Breast epithelium (tissue), 4 donors: ENCODE measurements at regions not wholly inside any gene's neighbourhood (a gene's known extent, or its start where the extent isn't known, plus 50 kb on each side); places are given as distances from the start of the nearest gene placed in this dataset.

Experiments used
- DNase-seq, 2 donors: peaks; one replicate each; pipeline ENCODE4 v3.0.0-alpha.2; 2019; ENCODE audit warnings: low spot score in 2 of 2
- H3K27ac ChIP-seq, 2 donors: fragments of 200-600 bp; sonication (generic) in 1 of 2; one replicate each; pipeline ENCODE4 v1.5.1; 2016 to 2019; ENCODE audit warnings: mild to moderate bottlenecking in 1 of 2
- H3K27me3 ChIP-seq, 2 donors: fragments of 200-600 bp; sonication (generic) in 1 of 2; one replicate each; pipeline versions ENCODE4 v1.5.1 to v1.6.0; 2017 to 2019; ENCODE audit warnings: control low read depth in 1 of 2, mild to moderate bottlenecking in 1 of 2
- H3K36me3 ChIP-seq: fragments of 200-600 bp; one replicate; pipeline ENCODE4 v1.5.1; 2019
- H3K4me1 ChIP-seq, 2 donors: fragments of 200-600 bp; sonication (generic); one replicate each; pipeline ENCODE4 v1.5.1; 2016 to 2019; ENCODE audit warnings: control low read depth in 1 of 2
- H3K4me3 ChIP-seq, 3 donors: fragments of 200-600 bp; sonication (generic); 1 replicate in 2 of 3; 2 replicates in 1 of 3; pipeline ENCODE4 v1.5.1; 2016 to 2019; ENCODE audit warnings: mild to moderate bottlenecking in 3 of 3, moderate library complexity in 2 of 3
- H3K9me3 ChIP-seq, 2 donors: fragments of 200-600 bp; sonication (generic) in 1 of 2; one replicate each; pipeline ENCODE4 v1.5.1; 2016 to 2019; ENCODE audit warnings: control low read depth in 1 of 2
- POLR2A ChIP-seq: fragments of 450-650 bp; IDR thresholded peaks from one replicate; pipeline ENCODE4 v1.6.1; 2016; ENCODE audit warnings: antibody characterized with exemption, mild to moderate bottlenecking, moderate library complexity
- POLR2AphosphoS5 ChIP-seq, 3 donors: sonication (generic); formaldehyde crosslinking; IDR thresholded peaks; one replicate each; pipeline ENCODE4 v1.6.1; 2017; ENCODE audit warnings: antibody characterized with exemption in 3 of 3
- intact Hi-C: fragments of 100-400 bp; cut with DNase I; formaldehyde crosslinking; loops from one replicate; pipeline ENCODE4 v1.15.1; 2023; ENCODE audit warnings: low total_unique reads
- TF ChIP-seq, protein P1 (sequence below), 3 donors: fragments of 450-650 bp; IDR thresholded peaks; one replicate each; pipeline ENCODE4 v1.5.1; 2016 to 2017; ENCODE audit warnings: antibody characterized with exemption in 3 of 3, mild to moderate bottlenecking in 3 of 3, moderate library complexity in 3 of 3

GRCh38 chr2:196260546-196260945, 89.2 kb upstream of the STK17B start:
- Histone ChIP-seq H3K36me3 (no peaks in the 10 kb centered on the region), H3K27me3 (no peaks in the 10 kb centered on the region), H3K4me1 (peaks cover 0 to 5% of the 10 kb centered on the region in 2 donors), H3K27ac (peak overlapping the region; percentile 8 to 20), H3K4me3 (no peak overlapping the region), H3K9me3 (no peaks in the 10 kb centered on the region)
- no peak for DNase-seq
- no peak for TF ChIP-seq POLR2A
- TF ChIP-seq, protein P1, sequence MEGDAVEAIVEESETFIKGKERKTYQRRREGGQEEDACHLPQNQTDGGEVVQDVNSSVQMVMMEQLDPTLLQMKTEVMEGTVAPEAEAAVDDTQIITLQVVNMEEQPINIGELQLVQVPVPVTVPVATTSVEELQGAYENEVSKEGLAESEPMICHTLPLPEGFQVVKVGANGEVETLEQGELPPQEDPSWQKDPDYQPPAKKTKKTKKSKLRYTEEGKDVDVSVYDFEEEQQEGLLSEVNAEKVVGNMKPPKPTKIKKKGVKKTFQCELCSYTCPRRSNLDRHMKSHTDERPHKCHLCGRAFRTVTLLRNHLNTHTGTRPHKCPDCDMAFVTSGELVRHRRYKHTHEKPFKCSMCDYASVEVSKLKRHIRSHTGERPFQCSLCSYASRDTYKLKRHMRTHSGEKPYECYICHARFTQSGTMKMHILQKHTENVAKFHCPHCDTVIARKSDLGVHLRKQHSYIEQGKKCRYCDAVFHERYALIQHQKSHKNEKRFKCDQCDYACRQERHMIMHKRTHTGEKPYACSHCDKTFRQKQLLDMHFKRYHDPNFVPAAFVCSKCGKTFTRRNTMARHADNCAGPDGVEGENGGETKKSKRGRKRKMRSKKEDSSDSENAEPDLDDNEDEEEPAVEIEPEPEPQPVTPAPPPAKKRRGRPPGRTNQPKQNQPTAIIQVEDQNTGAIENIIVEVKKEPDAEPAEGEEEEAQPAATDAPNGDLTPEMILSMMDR (IDR thresholded peaks at IDR 0.05) = no peak
- TF ChIP-seq POLR2AphosphoS5 (IDR thresholded peaks at IDR 0.05) = no peak
- intact Hi-C loops = no loop called here

DNA sequence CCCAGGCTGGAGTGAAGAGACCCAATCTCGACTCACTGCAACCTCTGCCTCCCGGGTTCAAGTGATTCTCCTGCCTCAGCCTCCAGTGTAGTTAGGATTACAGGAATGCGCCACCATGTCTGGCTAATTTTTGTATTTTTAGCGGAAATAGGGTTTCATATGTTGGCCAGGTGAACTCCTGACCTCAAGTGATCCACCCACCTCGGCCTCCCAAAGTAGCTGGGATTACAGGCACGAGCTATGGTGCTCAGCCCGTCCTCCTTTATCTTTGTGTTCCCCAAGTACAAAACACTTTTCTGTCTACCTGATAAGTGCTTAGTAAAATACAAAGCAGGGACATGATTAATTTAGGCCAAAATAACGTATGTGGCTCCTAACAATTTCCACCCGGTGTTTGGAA, 91.2 kb upstream of the STK17B start:
- Histone ChIP-seq H3K27ac (peak overlapping the region; percentile 52 to 70), H3K4me3 (no peak overlapping the region), H3K9me3 (no peaks in the 10 kb centered on the region), H3K4me1 (peaks cover 0 to 5% of the 10 kb centered on the region in 2 donors), H3K36me3 (no peaks in the 10 kb centered on the region), H3K27me3 (no peaks in the 10 kb centered on the region)
- intact Hi-C loops = no loop called here
- DNase-seq = no peak
- TF ChIP-seq POLR2AphosphoS5 (IDR thresholded peaks at IDR 0.05) = no peak
- TF ChIP-seq, protein P1 (IDR thresholded peaks at IDR 0.05) = no peak

DNA sequence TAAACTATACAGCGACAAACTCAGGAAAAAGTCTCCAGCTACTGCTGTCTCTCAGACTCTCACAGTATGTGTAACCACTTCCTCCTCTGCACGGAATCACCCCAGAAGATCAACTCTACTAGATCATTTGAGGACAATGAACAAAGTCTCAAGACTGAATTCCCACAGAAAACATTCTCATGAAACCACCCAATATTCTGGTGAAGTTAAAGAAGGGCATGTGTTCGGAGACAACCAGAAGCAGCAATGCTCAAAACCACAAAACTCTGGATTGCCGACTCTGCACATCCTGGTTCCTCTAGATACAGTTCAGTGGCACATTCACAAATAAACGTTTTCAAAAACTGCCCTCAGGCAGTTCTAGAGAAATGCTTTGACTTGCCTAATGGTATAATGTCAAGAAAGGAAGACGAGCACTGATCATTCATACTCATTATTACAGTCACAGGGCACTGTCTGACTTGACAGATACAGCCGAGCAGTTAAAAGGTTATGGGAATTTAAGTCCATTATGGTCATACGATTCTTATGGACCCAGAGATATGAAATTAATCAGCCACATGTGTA, 91.9 kb upstream of the STK17B start:
- intact Hi-C loops = no loop called here
- H3K27ac ChIP-seq = peak overlapping the region; percentile 52 to 70

GRCh38 chr2:196266351-196266750, 95.0 kb upstream of the STK17B start:
- Histone ChIP-seq H3K9me3 (no peaks in the 10 kb centered on the region), H3K4me3 (no peak overlapping the region), H3K4me1 (peaks cover 0 to 11% of the 10 kb centered on the region in 2 donors), H3K27ac (no peak overlapping the region), H3K27me3 (no peaks in the 10 kb centered on the region), H3K36me3 (no peaks in the 10 kb centered on the region)
- DNase-seq = no peak
- TF ChIP-seq, protein P1 (IDR thresholded peaks at IDR 0.05) = no peak
- TF ChIP-seq POLR2AphosphoS5 (IDR thresholded peaks at IDR 0.05) (no peak), POLR2A (no peak)
- intact Hi-C loops = no loop called here

More for the DNA sequence above, 91.9 kb upstream of the STK17B start:
- no peaks in the 10 kb centered on the region for H3K27me3 ChIP-seq
- H3K4me1 ChIP-seq = peaks cover 0 to 5% of the 10 kb centered on the region in 2 donors
- DNase-seq = peak in 1 of 2 donors; percentile 26
- no peaks in the 10 kb centered on the region for H3K36me3 ChIP-seq
- no peaks in the 10 kb centered on the region for H3K9me3 ChIP-seq
- TF ChIP-seq POLR2A = no peak
- H3K4me3 ChIP-seq = peak overlapping the region in 1 of 3 donors; percentile 20

DNA sequence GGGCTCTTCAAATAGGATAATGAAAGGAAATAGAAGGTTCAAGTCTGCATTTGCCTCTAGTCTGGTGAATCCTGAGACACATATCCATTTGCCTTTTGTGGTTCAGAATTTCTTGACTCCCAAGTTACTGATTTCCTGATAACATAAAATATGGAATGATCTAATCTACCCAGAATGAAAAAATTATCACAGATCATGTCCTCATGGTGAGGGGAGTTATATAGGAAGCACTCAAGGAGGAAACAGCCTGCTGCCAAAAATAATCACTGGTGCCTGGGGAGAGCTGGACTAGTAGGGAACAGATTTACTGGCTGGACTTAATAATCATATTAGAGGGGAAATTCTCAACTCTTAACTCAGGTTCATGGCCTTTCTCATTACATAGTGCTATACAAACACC, 95.5 kb upstream of the STK17B start:
- Histone ChIP-seq H3K4me1 (peaks cover 0 to 11% of the 10 kb centered on the region in 2 donors), H3K27me3 (no peaks in the 10 kb centered on the region), H3K9me3 (no peaks in the 10 kb centered on the region), H3K27ac (no peak overlapping the region), H3K36me3 (no peaks in the 10 kb centered on the region), H3K4me3 (no peak overlapping the region)
- TF ChIP-seq, protein P1 (IDR thresholded peaks at IDR 0.05) = no peak
- TF ChIP-seq POLR2AphosphoS5 (IDR thresholded peaks at IDR 0.05) (no peak), POLR2A (no peak)
- DNase-seq = no peak
- intact Hi-C loops = no loop called here
